Endothelial cell (in vitro differentiated cells): ENCODE measurements at regions not wholly inside any gene's neighbourhood (a gene's known extent, or its start where the extent isn't known, plus 50 kb on each side); places are given as distances from the start of the nearest gene placed in this dataset.

ENCODE experiments used
- DNase-seq: peaks from one replicate; pipeline ENCODE4 v3.0.0; 2021; ENCODE audit warnings: low spot score
- H3K27ac Mint-ChIP-seq: one replicate; pipeline ENCODE4 v1.8.0; 2021; ENCODE audit warnings: mixed read lengths, inconsistent platforms; ENCODE audit not compliant: unreplicated experiment
- H3K27me3 Mint-ChIP-seq: one replicate; pipeline ENCODE4 v1.8.0; 2021; ENCODE audit warnings: mild to moderate bottlenecking, moderate library complexity, mixed read lengths, inconsistent platforms; ENCODE audit not compliant: unreplicated experiment
- H3K36me3 Mint-ChIP-seq: one replicate; pipeline ENCODE4 v1.8.0; 2021; ENCODE audit warnings: mild to moderate bottlenecking, low read depth, mixed read lengths, inconsistent platforms; ENCODE audit not compliant: unreplicated experiment
- H3K4me1 Mint-ChIP-seq: one replicate; pipeline ENCODE4 v1.8.0; 2021; ENCODE audit warnings: mild to moderate bottlenecking, mixed read lengths, inconsistent platforms; ENCODE audit not compliant: unreplicated experiment
- H3K4me3 Mint-ChIP-seq: one replicate; pipeline ENCODE4 v1.8.0; 2021; ENCODE audit warnings: mild to moderate bottlenecking, mixed read lengths, inconsistent platforms; ENCODE audit not compliant: unreplicated experiment
- H3K9me3 Mint-ChIP-seq: one replicate; pipeline ENCODE4 v1.8.0; 2021; ENCODE audit warnings: mixed read lengths, inconsistent platforms; ENCODE audit not compliant: unreplicated experiment
- CTCF ChIP-seq: fragments of 200-600 bp; sonication (generic); IDR thresholded peaks from one replicate; pipeline ENCODE4 v1.5.0; 2021; ENCODE audit warnings: antibody characterized with exemption; ENCODE audit not compliant: unreplicated experiment

GRCh38 chr13:44157606-44158005, 216.0 kb upstream of the SERP2 start:
- TF ChIP-seq CTCF, result no peak
- no peak for DNase-seq
- Mint-ChIP-seq H3K4me1 (peaks cover 4% of the 10 kb centered on the region), H3K9me3 (no peaks in the 10 kb centered on the region), H3K27ac (no peak overlapping the region), H3K27me3 (peaks cover 3% of the 10 kb centered on the region), H3K4me3 (no peak overlapping the region), H3K36me3 (no peaks in the 10 kb centered on the region)

- no peak overlapping the region for H3K27ac Mint-ChIP-seq
- no peaks in the 10 kb centered on the region for H3K36me3 Mint-ChIP-seq
- DNase-seq, result no peak
- no peak overlapping the region for H3K4me3 Mint-ChIP-seq
- peaks cover 3% of the 10 kb centered on the region for H3K27me3 Mint-ChIP-seq
- peaks cover 4% of the 10 kb centered on the region for H3K4me1 Mint-ChIP-seq
- TF ChIP-seq CTCF, result no peak
- no peaks in the 10 kb centered on the region for H3K9me3 Mint-ChIP-seq
These were observed 215.5 kb upstream of the SERP2 start for GRCh38 chr13:44158098-44158521.

GRCh38 chr13:44158881-44159632, 214.6 kb upstream of the SERP2 start:
- H3K4me1 Mint-ChIP-seq, result peaks cover 4% of the 10 kb centered on the region
- no peak for TF ChIP-seq CTCF
- H3K27me3 Mint-ChIP-seq, result peaks cover 3% of the 10 kb centered on the region
- H3K4me3 Mint-ChIP-seq, result no peak overlapping the region
- no peaks in the 10 kb centered on the region for H3K36me3 Mint-ChIP-seq
- no peaks in the 10 kb centered on the region for H3K9me3 Mint-ChIP-seq
- no peak overlapping the region for H3K27ac Mint-ChIP-seq
- DNase-seq, result no peak

GRCh38 chr13:44159633-44160279, 213.9 kb upstream of the SERP2 start:
- H3K36me3 Mint-ChIP-seq, result no peaks in the 10 kb centered on the region
- TF ChIP-seq CTCF, result no peak
- H3K4me1 Mint-ChIP-seq, result peaks cover 4% of the 10 kb centered on the region

GRCh38 chr13:44160591-44161191, 212.9 kb upstream of the SERP2 start:
- Mint-ChIP-seq H3K4me1 (peaks cover 1% of the 10 kb centered on the region), H3K27ac (no peak overlapping the region), H3K36me3 (no peaks in the 10 kb centered on the region), H3K4me3 (no peak overlapping the region), H3K9me3 (no peaks in the 10 kb centered on the region), H3K27me3 (peaks cover 3% of the 10 kb centered on the region)
- DNase-seq, result no peak
- no peak for TF ChIP-seq CTCF

More at GRCh38 chr13:44159633-44160279, 213.9 kb upstream of the SERP2 start:
- H3K9me3 Mint-ChIP-seq, result no peaks in the 10 kb centered on the region
- DNase-seq, result no peak
- no peak overlapping the region for H3K27ac Mint-ChIP-seq
- no peak overlapping the region for H3K4me3 Mint-ChIP-seq
- peaks cover 3% of the 10 kb centered on the region for H3K27me3 Mint-ChIP-seq
